ENCODE measurements at regions not wholly inside any gene's neighbourhood (a gene's known extent, or its start where the extent isn't known, plus 50 kb on each side); places are given as distances from the start of the nearest gene placed in this dataset.

- Histone ChIP-seq H3K27me3 (ENCODE audit: control insufficient read depth, insufficient read depth, low read length) (no peaks in the 10 kb centered on the region), H3K27ac (ENCODE audit: low read depth, low read length) (no peak overlapping the region), H3K4me1 (ENCODE audit: control insufficient read depth, insufficient read depth, low read length) (no peaks in the 10 kb centered on the region), H3K36me3 (ENCODE audit: control insufficient read depth, insufficient read depth, low read length) (no peaks in the 10 kb centered on the region), H3K9ac (ENCODE audit: low read length) (no peak overlapping the region), H3K4me3 (ENCODE audit: low read length) (no peak overlapping the region)
Measured at GRCh38 chr14:85296456-85297210, 233.3 kb upstream of the FLRT2 start.

GRCh38 chr14:85300107-85300506 is 229.8 kb upstream of the FLRT2 start:
- Histone ChIP-seq H3K36me3 (ENCODE audit: control insufficient read depth, insufficient read depth, low read length) (no peaks in the 10 kb centered on the region), H3K27me3 (ENCODE audit: control insufficient read depth, insufficient read depth, low read length) (no peaks in the 10 kb centered on the region), H3K4me1 (ENCODE audit: control insufficient read depth, insufficient read depth, low read length) (no peaks in the 10 kb centered on the region), H3K27ac (ENCODE audit: low read depth, low read length) (no peak overlapping the region), H3K4me3 (ENCODE audit: low read length) (no peak overlapping the region), H3K9ac (ENCODE audit: low read length) (no peak overlapping the region)

- Histone ChIP-seq H3K27ac (ENCODE audit: low read depth, low read length) (no peak overlapping the region), H3K36me3 (ENCODE audit: control insufficient read depth, insufficient read depth, low read length) (no peaks in the 10 kb centered on the region), H3K4me3 (ENCODE audit: low read length) (no peak overlapping the region), H3K4me1 (ENCODE audit: control insufficient read depth, insufficient read depth, low read length) (no peaks in the 10 kb centered on the region), H3K9ac (ENCODE audit: low read length) (no peak overlapping the region), H3K27me3 (ENCODE audit: control insufficient read depth, insufficient read depth, low read length) (no peaks in the 10 kb centered on the region)
Measured at GRCh38 chr14:85301506-85301905, 228.4 kb upstream of the FLRT2 start.

GRCh38 chr14:85306024-85306423 is 223.9 kb upstream of the FLRT2 start:
- Histone ChIP-seq H3K36me3 (ENCODE audit: control insufficient read depth, insufficient read depth, low read length) (no peaks in the 10 kb centered on the region), H3K27me3 (ENCODE audit: control insufficient read depth, insufficient read depth, low read length) (no peaks in the 10 kb centered on the region), H3K4me1 (ENCODE audit: control insufficient read depth, insufficient read depth, low read length) (no peaks in the 10 kb centered on the region), H3K4me3 (ENCODE audit: low read length) (no peak overlapping the region), H3K27ac (ENCODE audit: low read depth, low read length) (no peak overlapping the region), H3K9ac (ENCODE audit: low read length) (no peak overlapping the region)

- no peaks in the 10 kb centered on the region for H3K36me3 ChIP-seq (ENCODE audit: control insufficient read depth, insufficient read depth, low read length)
- no peak overlapping the region for H3K9ac ChIP-seq (ENCODE audit: low read length)
- no peaks in the 10 kb centered on the region for H3K27me3 ChIP-seq (ENCODE audit: control insufficient read depth, insufficient read depth, low read length)
- no peak overlapping the region for H3K4me3 ChIP-seq (ENCODE audit: low read length)
- no peak overlapping the region for H3K27ac ChIP-seq (ENCODE audit: low read depth, low read length)
- no peaks in the 10 kb centered on the region for H3K4me1 ChIP-seq (ENCODE audit: control insufficient read depth, insufficient read depth, low read length)
Measured at GRCh38 chr14:85308531-85309300, 221.2 kb upstream of the FLRT2 start.

- Histone ChIP-seq H3K4me1 (ENCODE audit: control insufficient read depth, insufficient read depth, low read length) (no peaks in the 10 kb centered on the region), H3K36me3 (ENCODE audit: control insufficient read depth, insufficient read depth, low read length) (no peaks in the 10 kb centered on the region), H3K27ac (ENCODE audit: low read depth, low read length) (no peak overlapping the region), H3K4me3 (ENCODE audit: low read length) (no peak overlapping the region), H3K9ac (ENCODE audit: low read length) (no peak overlapping the region), H3K27me3 (ENCODE audit: control insufficient read depth, insufficient read depth, low read length) (no peaks in the 10 kb centered on the region)
Measured at GRCh38 chr14:85310491-85311272, 219.3 kb upstream of the FLRT2 start.

GRCh38 chr14:85313560-85314207 is 216.3 kb upstream of the FLRT2 start:
- Histone ChIP-seq H3K4me1 (ENCODE audit: control insufficient read depth, insufficient read depth, low read length) (no peaks in the 10 kb centered on the region), H3K36me3 (ENCODE audit: control insufficient read depth, insufficient read depth, low read length) (no peaks in the 10 kb centered on the region), H3K9ac (ENCODE audit: low read length) (no peak overlapping the region), H3K27me3 (ENCODE audit: control insufficient read depth, insufficient read depth, low read length) (no peaks in the 10 kb centered on the region), H3K27ac (ENCODE audit: low read depth, low read length) (no peak overlapping the region), H3K4me3 (ENCODE audit: low read length) (no peak overlapping the region)

- Histone ChIP-seq H3K4me3 (ENCODE audit: low read length) (no peak overlapping the region), H3K36me3 (ENCODE audit: control insufficient read depth, insufficient read depth, low read length) (no peaks in the 10 kb centered on the region), H3K9ac (ENCODE audit: low read length) (no peak overlapping the region), H3K4me1 (ENCODE audit: control insufficient read depth, insufficient read depth, low read length) (no peaks in the 10 kb centered on the region), H3K27me3 (ENCODE audit: control insufficient read depth, insufficient read depth, low read length) (no peaks in the 10 kb centered on the region), H3K27ac (ENCODE audit: low read depth, low read length) (no peak overlapping the region)
Measured at GRCh38 chr14:85315290-85315689, 214.7 kb upstream of the FLRT2 start.

- Histone ChIP-seq H3K36me3 (ENCODE audit: control insufficient read depth, insufficient read depth, low read length) (no peaks in the 10 kb centered on the region), H3K27ac (ENCODE audit: low read depth, low read length) (no peak overlapping the region), H3K4me3 (ENCODE audit: low read length) (no peak overlapping the region)
Measured at GRCh38 chr14:85315733-85316290, 214.1 kb upstream of the FLRT2 start.

GRCh38 chr14:85316701-85317410 is 213.1 kb upstream of the FLRT2 start:
- Histone ChIP-seq H3K9ac (ENCODE audit: low read length) (no peak overlapping the region), H3K4me3 (ENCODE audit: low read length) (no peak overlapping the region), H3K27ac (ENCODE audit: low read depth, low read length) (no peak overlapping the region), H3K4me1 (ENCODE audit: control insufficient read depth, insufficient read depth, low read length) (no peaks in the 10 kb centered on the region), H3K27me3 (ENCODE audit: control insufficient read depth, insufficient read depth, low read length) (no peaks in the 10 kb centered on the region), H3K36me3 (ENCODE audit: control insufficient read depth, insufficient read depth, low read length) (no peaks in the 10 kb centered on the region)

More at GRCh38 chr14:85315733-85316290, 214.1 kb upstream of the FLRT2 start:
- Histone ChIP-seq H3K9ac (ENCODE audit: low read length) (no peak overlapping the region), H3K27me3 (ENCODE audit: control insufficient read depth, insufficient read depth, low read length) (no peaks in the 10 kb centered on the region), H3K4me1 (ENCODE audit: control insufficient read depth, insufficient read depth, low read length) (no peaks in the 10 kb centered on the region)

- Histone ChIP-seq H3K27me3 (ENCODE audit: control insufficient read depth, insufficient read depth, low read length) (no peaks in the 10 kb centered on the region), H3K9ac (ENCODE audit: low read length) (no peak overlapping the region), H3K4me1 (ENCODE audit: control insufficient read depth, insufficient read depth, low read length) (no peaks in the 10 kb centered on the region), H3K4me3 (ENCODE audit: low read length) (no peak overlapping the region), H3K27ac (ENCODE audit: low read depth, low read length) (no peak overlapping the region), H3K36me3 (ENCODE audit: control insufficient read depth, insufficient read depth, low read length) (no peaks in the 10 kb centered on the region)
Measured at GRCh38 chr14:85317491-85318021, 212.4 kb upstream of the FLRT2 start.

All from rectal smooth muscle tissue (tissue), 1 donor.